ENCODE measurements at regions not wholly inside any gene's neighbourhood (a gene's known extent, or its start where the extent isn't known, plus 50 kb on each side); places are given as distances from the start of the nearest gene placed in this dataset.

DNA sequence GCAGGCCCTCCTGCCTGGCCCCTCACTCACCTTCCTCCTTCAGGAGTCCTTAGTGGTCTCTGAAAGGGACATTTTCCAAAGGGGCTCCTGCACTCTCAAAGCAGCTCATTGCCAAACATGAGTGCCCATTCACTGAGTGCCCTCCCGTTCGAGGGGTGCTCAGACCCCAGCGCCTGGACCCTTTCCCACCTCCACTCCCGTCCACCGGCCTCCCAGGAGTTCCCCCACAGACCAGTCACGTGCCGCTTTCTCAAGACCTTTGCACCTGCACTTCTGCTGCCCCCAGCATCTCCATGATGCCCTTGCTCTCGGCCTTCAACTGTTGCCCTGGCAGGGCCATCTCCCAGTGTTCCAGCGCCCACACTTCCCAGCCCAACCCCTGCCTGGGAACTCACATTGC, 89.5 kb downstream of the ADRA2C start:
- H3K4me3 ChIP-seq (replicated peaks in 1 of 3; ENCODE audit: low read depth in 2 of 3, low read length in 3 of 3) = no peak overlapping the region
- no peak overlapping the region for H3K9ac ChIP-seq (ENCODE audit: insufficient read depth, low read length, poor library complexity, severe bottlenecking)
- no peaks in the 10 kb centered on the region for H3K4me1 Mint-ChIP-seq
- H3K27me3 ChIP-seq (ENCODE audit: control insufficient read depth in 2 of 2, insufficient read depth in 2 of 2, low read length in 2 of 2) = no peaks in the 10 kb centered on the region
- H3K4me1 ChIP-seq (ENCODE audit: control insufficient read depth in 1 of 2, insufficient read depth in 2 of 2, low read length in 2 of 2) = no peaks in the 10 kb centered on the region
- H3K36me3 ChIP-seq (replicated peaks in 1 of 2; ENCODE audit: control insufficient read depth in 1 of 2, insufficient read depth in 2 of 2, low read length in 2 of 2) = no peaks in the 10 kb centered on the region
- no peak overlapping the region for H3K27ac ChIP-seq (ENCODE audit: low read depth in 1 of 2, low read length in 2 of 2)
- no peaks in the 10 kb centered on the region for H3K79me2 ChIP-seq (ENCODE audit: insufficient read depth, low read length)
- no peak overlapping the region for H3K27ac Mint-ChIP-seq
- WGBS (ENCODE audit: insufficient coverage) = 76% methylated on average over 9 of the region's 9 CpGs
- TF ChIP-seq, protein P1, sequence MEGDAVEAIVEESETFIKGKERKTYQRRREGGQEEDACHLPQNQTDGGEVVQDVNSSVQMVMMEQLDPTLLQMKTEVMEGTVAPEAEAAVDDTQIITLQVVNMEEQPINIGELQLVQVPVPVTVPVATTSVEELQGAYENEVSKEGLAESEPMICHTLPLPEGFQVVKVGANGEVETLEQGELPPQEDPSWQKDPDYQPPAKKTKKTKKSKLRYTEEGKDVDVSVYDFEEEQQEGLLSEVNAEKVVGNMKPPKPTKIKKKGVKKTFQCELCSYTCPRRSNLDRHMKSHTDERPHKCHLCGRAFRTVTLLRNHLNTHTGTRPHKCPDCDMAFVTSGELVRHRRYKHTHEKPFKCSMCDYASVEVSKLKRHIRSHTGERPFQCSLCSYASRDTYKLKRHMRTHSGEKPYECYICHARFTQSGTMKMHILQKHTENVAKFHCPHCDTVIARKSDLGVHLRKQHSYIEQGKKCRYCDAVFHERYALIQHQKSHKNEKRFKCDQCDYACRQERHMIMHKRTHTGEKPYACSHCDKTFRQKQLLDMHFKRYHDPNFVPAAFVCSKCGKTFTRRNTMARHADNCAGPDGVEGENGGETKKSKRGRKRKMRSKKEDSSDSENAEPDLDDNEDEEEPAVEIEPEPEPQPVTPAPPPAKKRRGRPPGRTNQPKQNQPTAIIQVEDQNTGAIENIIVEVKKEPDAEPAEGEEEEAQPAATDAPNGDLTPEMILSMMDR (IDR thresholded peaks at IDR 0.05) = no peak
- intact Hi-C loops (cut with micrococcal nuclease) = no loop called here
- H3K9me3 Mint-ChIP-seq = peaks cover 0 to 4% (median under 1%) of the 10 kb centered on the region in 7 donors
- no peak overlapping the region for H3K4me3 Mint-ChIP-seq
- H3K4me2 ChIP-seq (replicated peaks; ENCODE audit: extremely low read depth, low read length, poor library complexity, severe bottlenecking) = no peak overlapping the region
- H3K9me3 ChIP-seq (replicated peaks in 1 of 2; ENCODE audit: control insufficient read depth in 1 of 2, insufficient read depth in 1 of 2, low read length in 2 of 2) = no peaks in the 10 kb centered on the region
- no peaks in the 10 kb centered on the region for H3K36me3 Mint-ChIP-seq
- no peak for DNase-seq
- no peak overlapping the region for H2AFZ ChIP-seq (ENCODE audit: insufficient read depth, low read depth, low read length, poor library complexity, severe bottlenecking)
- H4K20me1 ChIP-seq (ENCODE audit: insufficient read depth, low read length) = no peaks in the 10 kb centered on the region
- H3K27me3 Mint-ChIP-seq (ENCODE audit: low read depth in 3 of 3) = peaks cover 2 to 14% (median 7%) of the 10 kb centered on the region in 3 donors

GRCh38 chr4:3856604-3857204, 90.5 kb downstream of the ADRA2C start:
- no peaks in the 10 kb centered on the region for H3K4me1 ChIP-seq (ENCODE audit: control insufficient read depth in 1 of 2, insufficient read depth in 2 of 2, low read length in 2 of 2)
- no peak overlapping the region for H3K4me3 ChIP-seq (replicated peaks in 1 of 3; ENCODE audit: low read depth in 2 of 3, low read length in 3 of 3)
- H3K9ac ChIP-seq (ENCODE audit: insufficient read depth, low read length, poor library complexity, severe bottlenecking) = no peak overlapping the region
- Mint-ChIP-seq H3K9me3 (peaks cover 0 to 4% (median 0%) of the 10 kb centered on the region in 7 donors), H3K4me3 (no peak overlapping the region), H3K27me3 (ENCODE audit: low read depth in 3 of 3) (peaks cover 2 to 14% (median 7%) of the 10 kb centered on the region in 3 donors), H3K4me1 (no peaks in the 10 kb centered on the region), H3K27ac (no peak overlapping the region), H3K36me3 (no peaks in the 10 kb centered on the region)
- TF ChIP-seq, protein P1 (IDR thresholded peaks at IDR 0.05) = no peak
- no peak overlapping the region for H2AFZ ChIP-seq (ENCODE audit: insufficient read depth, low read depth, low read length, poor library complexity, severe bottlenecking)
- no peak overlapping the region for H3K4me2 ChIP-seq (replicated peaks; ENCODE audit: extremely low read depth, low read length, poor library complexity, severe bottlenecking)
- no peaks in the 10 kb centered on the region for H3K36me3 ChIP-seq (replicated peaks in 1 of 2; ENCODE audit: control insufficient read depth in 1 of 2, insufficient read depth in 2 of 2, low read length in 2 of 2)
- no peak for DNase-seq
- H3K27ac ChIP-seq (ENCODE audit: low read depth in 1 of 2, low read length in 2 of 2) = no peak overlapping the region
- intact Hi-C loops (cut with micrococcal nuclease) = no loop called here
- no peaks in the 10 kb centered on the region for H3K79me2 ChIP-seq (ENCODE audit: insufficient read depth, low read length)
- 72% methylated on average over 4 of the region's 8 CpGs for WGBS (ENCODE audit: insufficient coverage)
- H3K27me3 ChIP-seq (ENCODE audit: control insufficient read depth in 2 of 2, insufficient read depth in 2 of 2, low read length in 2 of 2) = no peaks in the 10 kb centered on the region
- H3K9me3 ChIP-seq (replicated peaks in 1 of 2; ENCODE audit: control insufficient read depth in 1 of 2, insufficient read depth in 1 of 2, low read length in 2 of 2) = no peaks in the 10 kb centered on the region
- H4K20me1 ChIP-seq (ENCODE audit: insufficient read depth, low read length) = no peaks in the 10 kb centered on the region
